CD4-positive, alpha-beta T cell treated with Interleukin-4 for 1 hour (primary cell): ENCODE measurements at regions not wholly inside any gene's neighbourhood (a gene's known extent, or its start where the extent isn't known, plus 50 kb on each side); places are given as distances from the start of the nearest gene placed in this dataset.

Experiments used
- DNase-seq, 2 donors: peaks; one replicate each; pipeline ENCODE4 v3.0.0-alpha.2; 2020 to 2022

DNA sequence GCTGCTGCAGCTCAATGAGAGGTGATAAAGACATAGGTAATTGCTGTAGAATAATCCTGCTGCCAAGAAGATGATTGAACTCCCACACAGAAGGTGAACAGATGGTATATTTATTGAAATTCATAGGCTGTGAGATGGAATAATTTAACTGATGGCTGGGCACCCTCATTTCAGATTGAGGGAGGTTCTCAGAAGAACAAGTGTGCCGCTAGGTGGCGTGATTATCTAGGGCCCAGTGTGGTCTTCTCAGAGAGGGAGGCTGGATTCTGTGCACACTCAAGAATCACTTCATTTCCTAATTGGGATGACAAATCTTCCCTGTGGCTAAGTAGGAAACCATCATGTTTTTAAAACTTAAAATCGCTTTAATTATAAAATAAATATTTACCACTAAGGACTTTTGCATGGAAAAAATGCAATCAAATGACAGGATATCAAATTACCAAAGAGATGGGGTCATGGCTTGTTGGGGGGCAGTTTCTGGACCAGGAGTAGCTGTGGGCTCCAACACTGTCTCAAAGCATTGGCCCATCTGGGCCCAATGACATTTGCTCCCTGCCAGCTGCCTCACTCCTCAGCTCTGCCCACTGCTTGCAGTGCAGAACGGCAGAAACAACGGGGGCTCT lies 132.3 kb downstream of the SNAPC1 start:
- peak; percentile 36 to 53 for DNase-seq

DNA sequence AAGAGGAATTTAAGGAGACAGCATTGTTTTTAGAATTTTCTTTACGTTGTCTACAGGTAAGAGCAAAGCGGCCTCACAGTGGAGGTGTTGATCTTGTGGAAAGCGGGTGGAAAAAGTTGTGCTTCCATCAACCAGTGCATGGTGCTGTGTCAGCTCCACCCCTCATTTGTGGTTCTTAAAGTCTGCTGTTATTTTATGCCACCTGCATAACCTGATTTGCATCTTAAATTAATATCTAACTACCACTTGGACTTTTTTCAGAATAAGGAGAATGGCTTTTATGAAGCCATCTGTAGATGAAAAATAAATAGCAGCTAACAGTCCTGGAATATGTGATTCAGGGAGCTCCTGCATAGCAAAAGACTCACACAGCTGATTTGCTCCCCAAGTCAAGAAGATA lies 135.1 kb downstream of the SNAPC1 start:
- no peak for DNase-seq

DNA sequence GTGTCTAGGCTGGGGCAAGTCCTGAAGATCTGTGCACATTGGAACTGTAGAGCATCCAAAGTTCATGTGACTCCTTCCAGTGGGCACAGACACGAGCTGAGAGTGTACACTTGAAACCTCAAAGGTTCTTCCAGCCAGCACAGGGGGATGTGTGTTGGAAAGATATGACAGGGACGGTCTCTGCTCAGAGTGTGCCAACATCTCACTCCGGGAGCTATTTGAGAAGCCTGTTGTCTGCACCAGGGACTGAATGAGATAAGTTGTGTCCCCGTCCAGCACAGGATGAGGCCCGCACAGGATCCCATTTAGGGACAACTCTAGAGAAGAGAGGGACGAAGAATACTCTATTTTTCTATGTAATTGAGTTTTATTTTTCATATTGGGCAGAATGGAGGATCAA lies 136.3 kb downstream of the SNAPC1 start:
- DNase-seq, result no peak

DNA sequence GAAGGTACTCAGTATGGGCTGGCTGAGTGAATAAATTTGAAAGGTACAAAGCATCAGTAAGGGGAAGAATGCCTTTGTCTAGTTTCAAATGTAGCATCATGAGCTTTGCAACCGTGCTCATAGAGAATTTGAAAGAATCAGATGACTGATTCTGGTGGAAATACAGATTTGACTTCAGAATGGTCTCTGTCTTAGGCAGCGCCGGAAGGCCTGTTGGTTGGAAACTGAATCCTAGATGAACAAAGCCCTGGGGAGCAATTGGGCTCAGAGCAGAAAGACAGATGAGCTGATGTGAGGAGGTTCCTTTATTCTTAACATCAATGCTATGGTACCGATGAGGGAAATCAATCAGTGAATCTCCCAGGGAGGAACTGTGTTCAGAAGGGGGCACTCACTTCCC lies 137.3 kb downstream of the SNAPC1 start:
- DNase-seq, result no peak

DNA sequence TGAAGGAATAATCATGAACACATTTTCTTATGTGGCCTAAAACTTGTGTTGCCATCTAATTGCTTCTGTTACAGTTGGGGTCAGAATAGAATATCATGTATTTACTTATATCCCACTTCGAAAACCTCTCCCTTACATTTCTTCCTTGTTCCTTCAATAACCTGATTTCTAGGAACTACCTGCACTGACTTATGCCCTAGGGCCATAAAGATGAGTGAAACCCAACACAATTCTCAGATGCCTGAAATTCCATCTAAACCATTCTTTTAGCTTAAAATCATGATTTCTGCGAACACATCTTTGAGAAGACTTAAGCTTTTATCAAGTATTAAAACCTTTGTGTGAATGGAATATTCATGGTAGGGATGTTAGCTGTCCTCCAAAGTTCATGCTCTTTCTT lies 142.7 kb downstream of the SNAPC1 start:
- DNase-seq, result no peak

DNA sequence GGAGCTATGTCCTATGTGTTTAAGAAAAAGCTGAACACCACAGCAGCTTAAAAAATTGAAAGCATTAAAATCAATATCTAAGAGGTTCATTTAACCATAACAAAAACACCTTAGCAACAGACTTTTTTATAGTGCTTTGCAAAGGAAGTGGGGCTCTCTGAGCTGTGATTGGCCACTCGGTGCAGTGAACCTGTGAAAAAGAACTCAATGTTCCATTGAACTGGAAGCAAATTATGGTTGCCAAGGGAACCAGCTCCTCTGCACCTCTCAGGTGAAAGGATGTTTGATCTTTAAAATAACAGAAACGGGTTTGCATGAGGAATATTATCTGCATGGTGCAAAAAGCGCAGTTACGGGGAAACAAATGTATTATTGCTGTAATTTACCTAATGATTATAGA lies 149.4 kb downstream of the SNAPC1 start:
- DNase-seq, result peak; percentile 31 to 44

DNA sequence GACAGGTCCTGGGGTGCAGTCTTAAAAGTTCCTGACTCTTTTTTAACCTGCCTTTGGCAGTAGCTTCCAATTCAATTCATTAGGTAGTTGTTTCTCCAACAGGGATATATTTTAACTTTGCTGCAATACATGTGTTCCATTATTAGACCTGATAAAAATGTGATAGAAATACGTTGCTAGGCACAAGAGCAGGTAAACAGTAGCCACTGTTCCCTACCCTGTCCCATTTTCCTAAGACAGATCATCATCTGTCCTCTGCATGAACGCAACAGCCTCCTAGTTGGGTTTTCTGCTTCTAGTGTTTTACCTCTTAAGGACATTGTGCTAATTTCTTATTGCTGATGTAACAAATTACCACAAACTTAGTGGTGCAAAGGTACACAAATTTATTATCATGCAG lies 156.8 kb downstream of the SNAPC1 start:
- DNase-seq, result no peak

DNA sequence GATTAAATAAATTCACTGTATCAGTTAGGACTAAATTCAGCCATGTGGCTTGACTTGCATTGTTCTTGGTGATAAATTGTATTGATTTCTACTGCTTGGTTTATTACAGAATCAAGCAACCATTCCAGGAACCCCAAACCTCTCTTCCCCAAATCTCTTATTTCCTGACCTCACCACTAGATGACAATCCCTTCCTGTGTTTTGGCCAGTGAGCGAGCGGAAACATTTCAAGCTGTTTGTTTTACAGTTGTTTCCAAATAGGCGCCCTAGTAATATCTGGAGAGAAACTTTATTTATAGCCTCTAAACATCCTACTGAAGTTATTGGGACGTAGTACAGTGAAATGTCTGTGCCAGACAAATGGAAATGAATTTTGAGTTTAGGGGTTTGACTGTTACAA lies 161.1 kb downstream of the SNAPC1 start:
- no peak for DNase-seq

DNA sequence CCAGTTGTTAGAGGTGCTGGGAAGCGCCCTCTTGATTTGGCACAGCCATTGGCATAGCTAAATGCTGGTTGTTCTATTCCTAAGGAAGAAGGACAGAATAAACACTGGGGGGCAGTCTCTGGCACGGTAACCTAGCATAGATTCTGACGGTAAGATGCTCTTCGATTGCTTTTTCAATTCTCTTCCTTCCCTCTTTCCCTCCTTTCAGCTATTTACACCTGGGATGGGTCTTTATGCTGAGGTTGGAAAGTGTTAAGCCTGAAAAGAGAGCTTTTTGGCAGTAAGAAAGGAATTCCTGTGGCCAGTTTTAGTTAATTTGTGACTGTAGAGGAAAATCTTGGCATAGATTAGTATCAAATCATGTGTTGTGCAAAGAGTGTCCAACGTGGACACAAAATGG lies 162.8 kb downstream of the SNAPC1 start:
- peak; percentile 10 to 14 for DNase-seq

DNA sequence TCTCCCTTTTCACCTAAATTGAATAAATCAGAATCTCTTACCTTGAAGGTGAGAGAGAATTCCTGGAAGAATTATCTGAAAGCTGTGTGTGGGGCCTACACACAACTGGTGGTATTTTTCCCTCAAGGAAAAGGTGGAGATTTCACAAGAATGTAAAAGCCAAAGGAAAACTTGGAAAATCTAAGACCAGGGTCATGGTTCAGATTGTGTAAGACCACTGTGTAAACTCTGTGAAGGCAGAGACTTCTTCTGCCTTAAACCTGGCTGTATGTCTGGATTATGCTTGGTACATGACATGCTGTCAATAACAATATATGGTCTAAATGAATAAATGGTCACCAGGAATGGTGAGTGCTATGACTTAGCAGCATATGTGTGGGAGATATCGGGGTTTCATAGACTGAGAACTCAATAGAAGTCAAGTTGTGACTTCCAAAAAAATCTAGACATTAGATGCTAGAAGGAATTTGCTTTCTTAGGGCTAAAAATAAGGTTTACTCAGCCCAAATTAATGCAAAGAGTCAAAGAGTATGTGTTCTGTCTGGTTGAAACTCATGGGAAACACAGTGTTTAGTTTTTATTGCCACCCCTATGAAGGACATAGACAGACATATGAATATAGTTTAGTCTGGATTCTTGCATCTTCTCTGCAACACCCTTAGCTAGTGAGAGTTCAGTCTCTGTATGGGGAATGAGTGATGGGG lies 163.7 kb downstream of the SNAPC1 start:
- DNase-seq, result no peak

DNA sequence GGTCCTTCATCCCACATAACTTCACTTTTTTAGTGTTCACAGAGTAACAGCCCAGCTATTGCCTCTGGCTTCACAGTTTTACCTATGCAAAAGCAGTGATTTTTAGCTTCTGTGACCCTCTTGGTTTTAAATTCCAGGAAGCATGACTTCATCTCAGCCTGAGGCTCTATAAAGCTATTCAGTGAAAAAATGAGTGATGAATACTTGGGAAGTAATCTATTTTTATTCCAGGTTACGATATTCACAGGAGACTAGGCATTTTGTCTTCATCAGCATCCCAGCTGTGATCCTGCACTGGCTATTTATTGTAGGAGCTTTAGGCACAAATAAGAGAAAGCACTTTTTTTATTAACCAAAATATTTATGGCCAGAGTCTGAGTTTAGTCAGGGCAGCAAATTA lies 164.8 kb downstream of the SNAPC1 start:
- DNase-seq, result no peak

DNA sequence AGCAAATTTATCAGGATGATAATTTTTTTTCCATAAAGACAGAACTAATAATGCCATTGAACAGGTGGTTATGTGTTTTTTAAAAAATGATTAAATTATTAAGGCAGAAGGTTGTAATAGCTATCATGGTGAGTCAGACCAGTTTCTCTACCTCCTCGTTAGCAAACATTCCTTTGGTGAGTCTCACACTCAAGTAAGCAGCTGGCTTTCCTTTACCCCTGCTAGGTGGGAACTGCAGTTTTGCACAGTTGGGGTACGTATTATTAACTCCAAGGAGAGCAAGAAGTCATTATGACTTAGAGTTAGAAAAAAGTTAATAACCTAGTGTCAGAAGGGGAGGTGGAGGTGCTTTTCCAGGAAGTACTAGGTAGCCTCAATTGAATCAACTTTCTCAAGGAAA lies 165.3 kb downstream of the SNAPC1 start:
- DNase-seq, result no peak

DNA sequence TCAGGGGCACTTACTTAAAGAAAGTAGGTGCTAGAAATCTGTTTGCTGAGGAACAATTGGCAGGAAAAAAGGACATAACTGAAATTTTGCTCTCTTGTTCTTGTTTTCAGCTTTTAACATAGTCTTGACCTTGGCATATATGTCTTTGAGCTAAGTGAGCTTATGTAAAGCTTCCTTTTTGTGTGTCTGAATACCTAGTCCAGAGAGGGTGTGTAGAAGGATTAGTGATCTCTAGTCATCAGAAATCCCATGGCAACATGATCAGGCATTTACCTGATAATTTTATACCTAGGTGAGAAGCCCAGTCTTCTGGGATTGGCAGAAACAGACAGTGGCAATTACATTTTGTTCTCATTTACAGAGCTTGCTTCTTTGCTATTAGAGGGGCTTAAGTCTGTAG lies 166.1 kb downstream of the SNAPC1 start:
- no peak for DNase-seq

DNA sequence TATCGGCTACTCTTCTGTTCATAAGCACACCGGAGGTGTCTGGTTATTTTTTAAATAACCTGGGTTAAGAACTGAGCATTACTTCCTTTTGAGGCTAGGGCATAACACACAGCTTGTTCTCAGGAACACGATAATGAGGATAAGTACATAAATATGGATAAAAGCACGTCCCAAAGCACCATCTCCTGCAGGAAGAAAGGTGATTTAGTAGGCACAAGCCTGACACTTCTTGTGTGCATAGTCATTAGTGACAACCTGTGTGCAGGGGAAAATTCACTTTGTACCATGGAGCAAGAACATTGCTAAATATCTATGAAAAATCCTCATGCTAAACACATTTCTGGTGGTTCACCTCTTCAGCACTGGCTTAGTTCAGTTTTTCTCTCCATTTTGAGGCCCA lies 166.5 kb downstream of the SNAPC1 start:
- DNase-seq, result no peak

DNA sequence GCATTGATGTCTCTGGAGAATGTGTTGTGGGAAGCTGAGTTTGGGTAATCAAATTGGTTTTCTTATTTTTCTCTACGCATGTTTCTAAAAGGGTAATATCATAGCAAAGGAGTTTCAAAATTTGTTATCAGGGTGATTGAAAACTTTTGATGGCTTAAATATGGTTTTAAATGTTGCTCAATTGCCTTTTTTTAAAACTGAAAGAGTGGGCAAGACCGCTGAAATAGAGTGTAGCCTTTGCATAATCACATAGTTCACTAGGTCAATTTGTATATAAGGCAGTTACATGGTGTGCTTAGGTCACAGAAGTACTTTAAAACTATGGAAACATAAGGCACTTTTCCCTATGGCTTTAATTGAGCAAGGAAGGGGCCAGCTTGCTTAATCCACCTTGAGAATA lies 167.4 kb downstream of the SNAPC1 start:
- no peak for DNase-seq

DNA sequence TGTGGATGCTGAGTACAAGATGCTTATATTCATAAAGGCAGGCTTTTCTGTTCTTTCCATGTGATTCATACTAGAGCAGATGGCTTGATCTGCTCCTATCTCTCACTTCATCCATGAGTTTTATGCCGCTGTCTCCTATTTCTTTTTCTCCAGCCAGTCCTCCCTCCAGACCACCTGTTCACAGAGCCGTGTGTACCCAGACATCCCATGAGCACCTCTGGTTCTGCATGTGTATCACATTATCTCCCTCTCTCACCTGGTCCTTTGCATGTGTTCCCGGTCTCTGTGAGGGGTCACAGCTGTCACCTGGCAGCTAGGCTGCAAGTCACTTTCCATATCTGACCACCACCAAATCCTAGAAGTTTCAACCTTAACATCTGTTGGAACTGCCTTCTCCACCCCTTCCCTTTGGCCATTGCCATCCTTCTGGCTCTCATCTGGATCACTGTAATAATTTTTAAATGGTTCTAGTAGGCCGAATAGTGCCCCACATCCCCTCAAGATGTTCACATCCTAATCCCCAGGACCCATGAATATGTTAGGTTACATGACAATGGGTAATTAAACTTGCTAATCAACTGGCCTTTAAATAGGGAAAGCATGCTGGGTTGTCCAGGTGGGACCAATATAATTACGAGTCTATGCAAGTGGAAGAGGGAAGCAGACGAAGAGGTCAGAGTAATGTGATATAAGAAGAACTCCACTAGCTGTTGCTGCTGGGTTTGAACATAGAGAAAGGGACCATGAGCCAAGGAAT lies 168.1 kb downstream of the SNAPC1 start:
- DNase-seq, result no peak

DNA sequence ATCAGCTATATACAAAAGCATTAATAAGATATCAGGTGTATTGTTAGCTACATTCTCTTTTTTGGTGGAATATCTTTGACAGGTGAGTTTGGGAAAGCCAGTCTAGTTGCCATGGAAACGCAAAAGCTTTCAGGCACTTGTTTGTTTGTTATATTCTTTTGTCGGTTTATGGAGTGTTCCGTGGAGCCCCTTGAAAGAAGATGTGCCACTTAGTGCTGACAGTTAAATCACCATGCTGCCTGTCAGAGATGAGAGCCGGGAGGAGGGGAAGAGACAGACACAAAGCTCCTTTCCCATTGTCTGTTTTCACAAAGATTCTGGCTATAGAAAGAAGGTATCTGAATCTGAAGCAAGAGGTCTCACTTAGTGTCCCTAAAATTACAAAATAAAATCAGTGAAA lies 170.8 kb downstream of the SNAPC1 start:
- no peak for DNase-seq

DNA sequence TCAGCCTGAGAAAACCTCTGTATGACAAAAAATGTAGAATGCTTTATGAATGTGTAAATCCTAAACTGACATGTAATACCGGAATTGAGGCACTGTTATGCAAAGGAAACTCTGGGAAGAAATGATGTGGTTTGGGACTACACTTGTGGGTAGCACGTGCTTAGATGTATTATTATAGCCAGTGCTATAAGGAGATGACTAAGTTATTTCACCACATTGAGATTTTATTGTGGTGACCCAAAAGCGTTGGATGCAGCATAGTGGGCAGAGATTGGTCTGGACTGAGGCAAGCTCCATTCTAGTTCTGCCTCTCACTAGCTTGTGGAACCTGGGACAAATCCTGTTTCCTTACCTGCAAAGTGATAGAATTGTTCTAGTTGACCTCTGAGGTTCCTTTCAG lies 172.2 kb downstream of the SNAPC1 start:
- no peak for DNase-seq

DNA sequence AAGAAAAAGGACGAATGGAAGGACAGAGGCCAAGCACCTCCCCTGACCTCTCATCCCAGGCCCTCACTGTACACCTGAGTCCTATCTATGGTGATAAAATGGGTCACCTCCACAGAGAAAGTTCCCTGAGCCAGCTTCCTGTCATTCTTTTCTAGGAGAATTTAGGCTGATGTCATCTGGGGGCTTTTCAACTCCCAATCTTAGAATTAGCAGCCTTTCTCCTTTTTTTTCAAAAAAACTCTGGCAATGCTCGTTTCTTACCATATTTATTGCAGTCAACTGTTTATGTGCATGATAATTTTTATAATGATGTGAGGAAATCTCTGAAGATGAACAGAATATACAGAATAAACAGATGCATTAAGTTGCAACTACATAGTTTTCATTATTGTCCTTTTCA lies 177.6 kb downstream of the SNAPC1 start:
- no peak for DNase-seq

DNA sequence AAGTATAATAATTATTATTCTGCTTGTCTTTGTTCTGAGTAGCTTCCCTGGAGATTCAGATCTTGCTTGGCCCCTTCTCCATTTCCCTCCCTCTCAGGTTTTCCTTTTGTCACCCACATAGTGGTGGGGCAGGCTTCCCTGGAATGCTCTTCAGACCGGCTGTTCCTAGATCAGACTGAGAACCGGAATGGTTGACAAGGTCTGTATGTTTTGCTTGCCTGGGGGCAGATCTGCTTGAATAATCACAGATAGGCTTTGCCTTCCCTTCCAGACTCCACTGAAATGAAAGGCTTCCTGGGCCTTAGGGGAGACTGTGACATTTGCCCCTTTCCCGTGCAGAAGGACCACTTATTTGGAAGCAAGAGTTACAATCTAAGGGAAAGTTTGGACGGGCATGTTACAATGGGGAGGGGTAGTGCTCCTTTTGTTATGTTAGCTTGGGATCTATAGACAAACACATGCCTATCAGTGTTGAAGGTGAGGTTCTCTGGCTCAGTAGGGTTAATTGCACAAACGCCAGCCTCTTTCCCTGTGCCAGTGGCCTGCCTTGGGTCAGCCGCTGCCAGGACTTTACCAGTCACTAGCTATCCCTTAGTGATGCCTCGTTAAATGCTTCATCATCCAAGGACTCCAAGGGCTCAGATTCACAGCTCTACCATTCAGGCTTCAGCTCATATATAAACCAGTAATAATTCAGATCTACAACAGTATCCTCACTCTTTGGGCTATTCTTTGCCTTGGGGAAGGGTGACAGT lies 178.6 kb downstream of the SNAPC1 start:
- no peak for DNase-seq

DNA sequence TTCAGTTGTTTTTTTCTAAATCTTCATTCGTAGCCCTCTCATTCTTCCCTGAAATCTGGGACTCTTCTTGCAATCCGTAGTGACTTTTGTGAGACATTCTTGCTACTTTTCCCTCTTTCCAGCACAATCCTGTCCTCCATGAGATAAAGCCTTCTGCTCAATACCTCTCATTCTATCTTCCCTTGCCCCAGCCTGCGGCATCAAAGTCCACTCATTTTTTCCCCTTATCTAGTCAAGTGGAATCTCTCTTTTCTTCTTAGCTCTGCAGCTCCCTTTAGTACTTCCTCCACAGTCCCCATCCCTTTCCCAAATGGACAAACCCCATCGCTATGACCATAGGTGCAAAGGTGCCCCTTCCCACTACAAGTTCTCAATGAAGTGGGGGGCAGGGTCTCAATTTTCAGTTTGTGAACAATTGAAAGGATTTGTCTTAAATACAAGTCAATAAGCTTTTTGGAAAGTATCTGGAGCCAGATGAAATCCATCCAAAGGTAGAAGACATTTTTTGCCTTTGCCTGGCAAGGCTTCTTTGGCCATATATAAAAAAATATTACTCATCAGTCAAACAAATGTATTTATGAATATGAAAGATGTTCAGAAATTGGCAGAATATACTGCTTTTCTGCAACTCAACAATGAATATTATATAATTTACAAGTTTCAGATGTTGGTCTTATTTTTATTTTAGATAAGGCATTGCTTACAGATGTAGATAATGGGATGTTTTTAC lies 179.4 kb downstream of the SNAPC1 start:
- no peak for DNase-seq

DNA sequence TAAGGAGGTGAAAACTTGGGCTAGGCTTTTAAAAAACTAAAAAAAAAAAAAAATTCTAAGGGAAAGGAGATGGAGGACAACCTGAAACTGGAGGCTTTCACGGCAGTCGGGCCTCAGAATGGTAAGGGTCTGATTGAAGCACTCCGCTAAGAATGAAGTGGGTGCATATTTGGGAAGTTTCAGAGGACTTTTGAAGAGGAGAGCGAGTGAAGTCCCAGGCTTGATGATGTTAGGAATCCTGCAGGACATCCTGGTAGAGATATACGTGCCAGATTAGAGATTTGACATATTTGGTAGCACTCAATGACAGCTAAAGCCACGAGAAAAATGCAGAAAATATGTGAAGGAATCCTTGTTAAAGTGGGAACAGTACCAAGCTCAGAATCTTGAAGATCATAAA lies 186.2 kb downstream of the SNAPC1 start:
- no peak for DNase-seq

DNA sequence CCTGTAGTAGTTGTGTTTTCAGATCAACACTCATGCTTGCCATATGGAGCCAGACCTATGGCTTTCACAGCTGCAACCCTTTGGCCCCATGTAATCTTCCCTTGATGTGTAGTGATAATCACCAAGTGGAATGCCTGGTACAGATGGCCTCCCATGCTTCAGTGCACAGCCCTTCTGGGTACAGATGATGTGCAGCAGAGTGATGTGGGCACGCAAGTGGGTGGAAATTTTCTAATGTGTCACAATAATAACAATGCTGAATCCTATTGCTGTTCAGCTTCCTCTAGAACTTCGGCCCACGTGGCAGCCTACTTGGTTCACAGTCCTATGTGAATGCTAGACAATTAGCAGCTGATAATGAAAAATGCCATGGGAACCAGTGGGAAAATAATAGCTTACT lies 188.1 kb downstream of the SNAPC1 start:
- DNase-seq, result no peak
